Breast epithelium (tissue), 4 donors: ENCODE measurements at regions not wholly inside any gene's neighbourhood (a gene's known extent, or its start where the extent isn't known, plus 50 kb on each side); places are given as distances from the start of the nearest gene placed in this dataset.

Experiments
- DNase-seq, 2 donors: peaks; one replicate each; pipeline ENCODE4 v3.0.0-alpha.2; 2019; ENCODE audit warnings: low spot score in 2 of 2
- H3K27ac ChIP-seq, 2 donors: fragments of 200-600 bp; sonication (generic) in 1 of 2; one replicate each; pipeline ENCODE4 v1.5.1; 2016 to 2019; ENCODE audit warnings: mild to moderate bottlenecking in 1 of 2
- H3K27me3 ChIP-seq, 2 donors: fragments of 200-600 bp; sonication (generic) in 1 of 2; one replicate each; pipeline versions ENCODE4 v1.5.1 to v1.6.0; 2017 to 2019; ENCODE audit warnings: control low read depth in 1 of 2, mild to moderate bottlenecking in 1 of 2
- H3K36me3 ChIP-seq: fragments of 200-600 bp; one replicate; pipeline ENCODE4 v1.5.1; 2019
- H3K4me1 ChIP-seq, 2 donors: fragments of 200-600 bp; sonication (generic); one replicate each; pipeline ENCODE4 v1.5.1; 2016 to 2019; ENCODE audit warnings: control low read depth in 1 of 2
- H3K4me3 ChIP-seq, 3 donors: fragments of 200-600 bp; sonication (generic); 1 replicate in 2 of 3; 2 replicates in 1 of 3; pipeline ENCODE4 v1.5.1; 2016 to 2019; ENCODE audit warnings: mild to moderate bottlenecking in 3 of 3, moderate library complexity in 2 of 3
- H3K9me3 ChIP-seq, 2 donors: fragments of 200-600 bp; sonication (generic) in 1 of 2; one replicate each; pipeline ENCODE4 v1.5.1; 2016 to 2019; ENCODE audit warnings: control low read depth in 1 of 2
- CTCF ChIP-seq, 3 donors: fragments of 450-650 bp; IDR thresholded peaks; one replicate each; pipeline ENCODE4 v1.5.1; 2016 to 2017; ENCODE audit warnings: antibody characterized with exemption in 3 of 3, mild to moderate bottlenecking in 3 of 3, moderate library complexity in 3 of 3
- POLR2A ChIP-seq: fragments of 450-650 bp; IDR thresholded peaks from one replicate; pipeline ENCODE4 v1.6.1; 2016; ENCODE audit warnings: antibody characterized with exemption, mild to moderate bottlenecking, moderate library complexity
- POLR2AphosphoS5 ChIP-seq, 3 donors: sonication (generic); formaldehyde crosslinking; IDR thresholded peaks; one replicate each; pipeline ENCODE4 v1.6.1; 2017; ENCODE audit warnings: antibody characterized with exemption in 3 of 3
- intact Hi-C: fragments of 100-400 bp; cut with DNase I; formaldehyde crosslinking; loops from one replicate; pipeline ENCODE4 v1.15.1; 2023; ENCODE audit warnings: low total_unique reads

- no peak overlapping the region for H3K27ac ChIP-seq
- TF ChIP-seq POLR2A (no peak), CTCF (IDR thresholded peaks at IDR 0.05) (no peak), POLR2AphosphoS5 (IDR thresholded peaks at IDR 0.05) (no peak)
- H3K36me3 ChIP-seq, result no peaks in the 10 kb centered on the region
- intact Hi-C loops, result no loop called here
- no peak overlapping the region for H3K4me3 ChIP-seq
- no peaks in the 10 kb centered on the region for H3K9me3 ChIP-seq
- DNase-seq, result no peak
- no peaks in the 10 kb centered on the region for H3K27me3 ChIP-seq
- H3K4me1 ChIP-seq, result no peaks in the 10 kb centered on the region
Measured at GRCh38 chr5:24145806-24146205, 499.0 kb downstream of the CDH10 start.

DNA sequence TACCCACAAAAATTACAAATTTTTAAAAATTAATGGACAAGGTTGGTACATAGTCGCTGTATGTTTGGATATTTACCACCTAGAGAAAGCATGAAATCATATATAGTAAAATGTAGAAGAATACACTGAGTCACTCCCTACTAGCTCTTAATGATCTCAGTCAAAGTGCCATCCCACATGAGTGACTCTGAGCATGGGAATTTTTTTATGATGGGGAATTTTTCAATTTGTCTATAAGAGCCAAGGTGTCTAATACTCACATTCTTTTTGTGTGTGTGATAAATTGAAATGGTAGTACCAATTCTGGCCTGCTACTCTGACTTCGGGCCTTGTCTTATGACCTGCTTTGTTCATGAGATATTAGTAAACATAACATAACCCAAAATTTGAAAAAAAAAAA lies 483.2 kb downstream of the CDH10 start:
- Histone ChIP-seq H3K4me1 (no peaks in the 10 kb centered on the region), H3K9me3 (no peaks in the 10 kb centered on the region), H3K4me3 (no peak overlapping the region), H3K36me3 (no peaks in the 10 kb centered on the region), H3K27ac (no peak overlapping the region), H3K27me3 (no peaks in the 10 kb centered on the region)
- intact Hi-C loops, result no loop called here
- no peak for DNase-seq
- TF ChIP-seq POLR2AphosphoS5 (IDR thresholded peaks at IDR 0.05), result no peak
- TF ChIP-seq CTCF (IDR thresholded peaks at IDR 0.05), result no peak
- TF ChIP-seq POLR2A, result no peak

DNA sequence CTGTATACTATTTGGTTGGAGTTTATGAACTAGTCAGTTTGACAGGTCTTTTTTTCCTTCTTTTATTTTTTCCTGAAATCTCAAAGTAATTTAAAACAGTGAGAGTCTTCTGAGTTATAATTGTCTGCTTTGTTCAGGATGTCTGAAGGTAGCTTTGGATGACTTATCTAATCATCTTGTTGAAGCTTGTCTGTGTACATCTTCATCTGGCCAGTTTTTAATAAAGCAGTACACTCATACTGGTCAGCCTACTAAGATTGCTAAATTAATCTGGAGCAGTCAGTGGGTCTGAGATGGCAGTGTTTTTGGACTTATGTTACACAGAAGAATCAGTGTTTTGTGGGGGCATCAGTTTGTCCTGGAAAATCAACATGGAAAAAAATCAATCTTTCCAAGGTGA lies 482.4 kb downstream of the CDH10 start:
- H3K27me3 ChIP-seq, result no peaks in the 10 kb centered on the region
- H3K4me3 ChIP-seq, result no peak overlapping the region
- TF ChIP-seq POLR2A (no peak), POLR2AphosphoS5 (IDR thresholded peaks at IDR 0.05) (no peak), CTCF (IDR thresholded peaks at IDR 0.05) (no peak)
- no peaks in the 10 kb centered on the region for H3K4me1 ChIP-seq
- intact Hi-C loops, result no loop called here
- no peak for DNase-seq
- no peaks in the 10 kb centered on the region for H3K9me3 ChIP-seq
- no peak overlapping the region for H3K27ac ChIP-seq
- no peaks in the 10 kb centered on the region for H3K36me3 ChIP-seq

- TF ChIP-seq CTCF (IDR thresholded peaks at IDR 0.05) (no peak), POLR2A (no peak), POLR2AphosphoS5 (IDR thresholded peaks at IDR 0.05) (no peak)
- no peak overlapping the region for H3K27ac ChIP-seq
- H3K27me3 ChIP-seq, result no peaks in the 10 kb centered on the region
- H3K9me3 ChIP-seq, result no peaks in the 10 kb centered on the region
- no peak overlapping the region for H3K4me3 ChIP-seq
- no peaks in the 10 kb centered on the region for H3K36me3 ChIP-seq
- no peaks in the 10 kb centered on the region for H3K4me1 ChIP-seq
- intact Hi-C loops, result no loop called here
- DNase-seq, result no peak
Measured at GRCh38 chr5:24163091-24163490, 481.7 kb downstream of the CDH10 start.

DNA sequence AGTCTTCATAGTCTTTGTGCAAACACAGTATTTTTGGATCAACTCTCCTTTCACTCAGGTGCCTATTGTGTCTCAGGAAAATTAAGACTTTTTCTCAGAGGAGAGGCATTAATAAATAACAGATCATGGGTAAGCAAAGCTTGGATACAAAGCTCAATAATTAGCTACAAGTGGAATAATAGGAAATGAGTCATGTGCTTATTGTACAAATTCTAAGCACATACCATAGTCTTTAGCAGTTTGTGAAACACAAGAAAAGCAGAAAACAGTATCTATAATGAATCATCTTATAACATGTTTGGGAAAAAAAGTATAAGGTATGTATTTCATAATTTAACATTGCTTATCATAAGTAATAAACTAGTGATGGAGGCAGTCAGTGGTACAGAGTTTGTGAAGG lies 477.0 kb downstream of the CDH10 start:
- Histone ChIP-seq H3K9me3 (no peaks in the 10 kb centered on the region), H3K4me1 (no peaks in the 10 kb centered on the region), H3K4me3 (no peak overlapping the region), H3K36me3 (no peaks in the 10 kb centered on the region), H3K27me3 (no peaks in the 10 kb centered on the region), H3K27ac (no peak overlapping the region)
- intact Hi-C loops, result no loop called here
- no peak for DNase-seq
- TF ChIP-seq POLR2A (no peak), POLR2AphosphoS5 (IDR thresholded peaks at IDR 0.05) (no peak), CTCF (IDR thresholded peaks at IDR 0.05) (no peak)
